ENCODE measurements at regions not wholly inside any gene's neighbourhood (a gene's known extent, or its start where the extent isn't known, plus 50 kb on each side); places are given as distances from the start of the nearest gene placed in this dataset.

GRCh38 chr13:104426435-104426834, 1360.2 kb upstream of the SLC10A2 start:
- no peak for TF ChIP-seq CTCF (IDR thresholded peaks at IDR 0.05)
- TF ChIP-seq POLR2A (IDR thresholded peaks at IDR 0.05) = no peak
